ENCODE measurements at regions not wholly inside any gene's neighbourhood (a gene's known extent, or its start where the extent isn't known, plus 50 kb on each side); places are given as distances from the start of the nearest gene placed in this dataset.

DNA sequence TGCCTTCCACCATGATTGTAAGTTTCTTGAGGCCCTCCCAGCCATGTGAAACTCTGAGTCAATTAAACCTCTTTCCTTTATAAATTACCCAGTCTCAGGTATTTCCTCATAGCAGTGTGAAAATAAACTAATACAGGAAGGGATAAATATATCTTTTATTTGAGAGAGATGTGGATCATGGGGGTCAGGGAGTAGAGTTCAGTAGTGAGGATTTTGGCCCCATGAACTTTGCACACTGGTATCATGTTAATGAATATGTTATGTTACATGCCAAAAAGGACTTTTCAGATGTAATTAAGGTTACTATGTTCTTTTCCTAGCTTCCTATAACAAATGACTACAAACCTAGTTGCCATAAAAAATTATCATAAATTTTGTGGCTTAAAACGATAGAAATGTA is 1393.7 kb downstream of the DSC3 start:
- TF ChIP-seq, protein P1, sequence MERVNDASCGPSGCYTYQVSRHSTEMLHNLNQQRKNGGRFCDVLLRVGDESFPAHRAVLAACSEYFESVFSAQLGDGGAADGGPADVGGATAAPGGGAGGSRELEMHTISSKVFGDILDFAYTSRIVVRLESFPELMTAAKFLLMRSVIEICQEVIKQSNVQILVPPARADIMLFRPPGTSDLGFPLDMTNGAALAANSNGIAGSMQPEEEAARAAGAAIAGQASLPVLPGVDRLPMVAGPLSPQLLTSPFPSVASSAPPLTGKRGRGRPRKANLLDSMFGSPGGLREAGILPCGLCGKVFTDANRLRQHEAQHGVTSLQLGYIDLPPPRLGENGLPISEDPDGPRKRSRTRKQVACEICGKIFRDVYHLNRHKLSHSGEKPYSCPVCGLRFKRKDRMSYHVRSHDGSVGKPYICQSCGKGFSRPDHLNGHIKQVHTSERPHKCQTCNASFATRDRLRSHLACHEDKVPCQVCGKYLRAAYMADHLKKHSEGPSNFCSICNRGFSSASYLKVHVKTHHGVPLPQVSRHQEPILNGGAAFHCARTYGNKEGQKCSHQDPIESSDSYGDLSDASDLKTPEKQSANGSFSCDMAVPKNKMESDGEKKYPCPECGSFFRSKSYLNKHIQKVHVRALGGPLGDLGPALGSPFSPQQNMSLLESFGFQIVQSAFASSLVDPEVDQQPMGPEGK (CRISPR knock-in tag; IDR thresholded peaks at IDR 0.05; ENCODE audit: borderline replicate concordance) = no peak
- TF ChIP-seq, protein P2, sequence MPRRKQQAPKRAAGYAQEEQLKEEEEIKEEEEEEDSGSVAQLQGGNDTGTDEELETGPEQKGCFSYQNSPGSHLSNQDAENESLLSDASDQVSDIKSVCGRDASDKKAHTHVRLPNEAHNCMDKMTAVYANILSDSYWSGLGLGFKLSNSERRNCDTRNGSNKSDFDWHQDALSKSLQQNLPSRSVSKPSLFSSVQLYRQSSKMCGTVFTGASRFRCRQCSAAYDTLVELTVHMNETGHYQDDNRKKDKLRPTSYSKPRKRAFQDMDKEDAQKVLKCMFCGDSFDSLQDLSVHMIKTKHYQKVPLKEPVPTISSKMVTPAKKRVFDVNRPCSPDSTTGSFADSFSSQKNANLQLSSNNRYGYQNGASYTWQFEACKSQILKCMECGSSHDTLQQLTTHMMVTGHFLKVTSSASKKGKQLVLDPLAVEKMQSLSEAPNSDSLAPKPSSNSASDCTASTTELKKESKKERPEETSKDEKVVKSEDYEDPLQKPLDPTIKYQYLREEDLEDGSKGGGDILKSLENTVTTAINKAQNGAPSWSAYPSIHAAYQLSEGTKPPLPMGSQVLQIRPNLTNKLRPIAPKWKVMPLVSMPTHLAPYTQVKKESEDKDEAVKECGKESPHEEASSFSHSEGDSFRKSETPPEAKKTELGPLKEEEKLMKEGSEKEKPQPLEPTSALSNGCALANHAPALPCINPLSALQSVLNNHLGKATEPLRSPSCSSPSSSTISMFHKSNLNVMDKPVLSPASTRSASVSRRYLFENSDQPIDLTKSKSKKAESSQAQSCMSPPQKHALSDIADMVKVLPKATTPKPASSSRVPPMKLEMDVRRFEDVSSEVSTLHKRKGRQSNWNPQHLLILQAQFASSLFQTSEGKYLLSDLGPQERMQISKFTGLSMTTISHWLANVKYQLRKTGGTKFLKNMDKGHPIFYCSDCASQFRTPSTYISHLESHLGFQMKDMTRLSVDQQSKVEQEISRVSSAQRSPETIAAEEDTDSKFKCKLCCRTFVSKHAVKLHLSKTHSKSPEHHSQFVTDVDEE (CRISPR knock-in tag; IDR thresholded peaks at IDR 0.05) = no peak
- no peak for TF ChIP-seq ZFP3 (CRISPR knock-in tag; IDR thresholded peaks at IDR 0.05)
- TF ChIP-seq BACH2 (CRISPR knock-in tag; IDR thresholded peaks at IDR 0.05; ENCODE audit: borderline replicate concordance) = no peak
- TF ChIP-seq RARB (CRISPR knock-in tag; IDR thresholded peaks at IDR 0.05) = no peak
- TF ChIP-seq ISL1 (CRISPR knock-in tag; IDR thresholded peaks at IDR 0.05) = no peak
- no peak for TF ChIP-seq GLIS3 (CRISPR knock-in tag; IDR thresholded peaks at IDR 0.05)
- no peak for TF ChIP-seq ZFP30 (CRISPR knock-in tag; IDR thresholded peaks at IDR 0.05)
- TF ChIP-seq, protein P3, sequence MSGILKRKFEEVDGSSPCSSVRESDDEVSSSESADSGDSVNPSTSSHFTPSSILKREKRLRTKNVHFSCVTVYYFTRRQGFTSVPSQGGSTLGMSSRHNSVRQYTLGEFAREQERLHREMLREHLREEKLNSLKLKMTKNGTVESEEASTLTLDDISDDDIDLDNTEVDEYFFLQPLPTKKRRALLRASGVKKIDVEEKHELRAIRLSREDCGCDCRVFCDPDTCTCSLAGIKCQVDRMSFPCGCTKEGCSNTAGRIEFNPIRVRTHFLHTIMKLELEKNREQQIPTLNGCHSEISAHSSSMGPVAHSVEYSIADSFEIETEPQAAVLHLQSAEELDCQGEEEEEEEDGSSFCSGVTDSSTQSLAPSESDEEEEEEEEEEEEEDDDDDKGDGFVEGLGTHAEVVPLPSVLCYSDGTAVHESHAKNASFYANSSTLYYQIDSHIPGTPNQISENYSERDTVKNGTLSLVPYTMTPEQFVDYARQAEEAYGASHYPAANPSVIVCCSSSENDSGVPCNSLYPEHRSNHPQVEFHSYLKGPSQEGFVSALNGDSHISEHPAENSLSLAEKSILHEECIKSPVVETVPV (CRISPR knock-in tag; IDR thresholded peaks at IDR 0.05) = no peak
- no peak for TF ChIP-seq ZC3H10 (CRISPR knock-in tag; IDR thresholded peaks at IDR 0.05)
- no peak for TF ChIP-seq CSDC2 (CRISPR knock-in tag; IDR thresholded peaks at IDR 0.05)
- no peak for TF ChIP-seq ZNF70 (CRISPR knock-in tag; IDR thresholded peaks at IDR 0.05)
- no peak for TF ChIP-seq OSR1 (CRISPR knock-in tag; IDR thresholded peaks at IDR 0.05)
- TF ChIP-seq CREB5 (CRISPR knock-in tag; IDR thresholded peaks at IDR 0.05; ENCODE audit: low read depth) = no peak

Data from SK-N-SH treated with all-trans-retinoic acid at 6 μM for 48 hours (cell line).